Activated CD8-positive, alpha-beta T cell treated with anti-CD3 and anti-CD28 coated beads for 36 hours (primary cell): ENCODE measurements at regions not wholly inside any gene's neighbourhood (a gene's known extent, or its start where the extent isn't known, plus 50 kb on each side); places are given as distances from the start of the nearest gene placed in this dataset.
"Not testable (repeated sequence)": the region's sequence is repeated elsewhere in the genome, so short reads cannot be mapped to it uniquely, and the experiment has no call there.

Source experiments
- ATAC-seq: fragments of 200-7000 bp; cut with Tn5 transposase; one replicate; pipeline ENCODE4 v1.10.0; 2021; ENCODE audit warnings: mild to moderate bottlenecking, moderate library complexity
- CTCF ChIA-PET: fragments of 350-600 bp; sonication (Branson Sonifier 250); formaldehyde crosslinking; loops from one replicate; lab custom pipeline; 2021; ENCODE audit warnings: antibody characterized with exemption; lab: Charles Lee
- POLR2A ChIA-PET: fragments of 350-600 bp; sonication (Branson Sonifier 250); formaldehyde crosslinking; loops from one replicate; lab custom pipeline; 2021; ENCODE audit warnings: antibody characterized with exemption; lab: Charles Lee
- DNase-seq: peaks from one replicate; pipeline ENCODE4 v3.0.0-alpha.2; 2020
- H3K27ac Mint-ChIP-seq: one replicate; pipeline ENCODE4 v1.8.0; 2021; ENCODE audit warnings: mild to moderate bottlenecking, mixed read lengths
- H3K27me3 Mint-ChIP-seq: one replicate; pipeline ENCODE4 v1.8.0; 2021; ENCODE audit warnings: mixed read lengths
- H3K36me3 Mint-ChIP-seq: one replicate; pipeline ENCODE4 v1.8.0; 2021; ENCODE audit warnings: low read depth, mixed read lengths
- H3K4me1 Mint-ChIP-seq: one replicate; pipeline ENCODE4 v1.8.0; 2021; ENCODE audit warnings: low read depth, mixed read lengths
- H3K4me3 Mint-ChIP-seq: one replicate; pipeline ENCODE4 v1.8.0; 2021; ENCODE audit warnings: mild to moderate bottlenecking, moderate library complexity, mixed read lengths
- H3K9me3 Mint-ChIP-seq: one replicate; pipeline ENCODE4 v1.8.0; 2021; ENCODE audit warnings: mixed read lengths
- intact Hi-C: fragments of 100-400 bp; cut with micrococcal nuclease; formaldehyde crosslinking; loops from one replicate; pipeline ENCODE4 v1.10.0; 2022
- TF ChIP-seq, protein P1 (sequence below): fragments of 200-600 bp; IDR thresholded peaks from one replicate; pipeline ENCODE4 v1.8.0; 2022; ENCODE audit warnings: antibody characterized with exemption, mild to moderate bottlenecking

DNA sequence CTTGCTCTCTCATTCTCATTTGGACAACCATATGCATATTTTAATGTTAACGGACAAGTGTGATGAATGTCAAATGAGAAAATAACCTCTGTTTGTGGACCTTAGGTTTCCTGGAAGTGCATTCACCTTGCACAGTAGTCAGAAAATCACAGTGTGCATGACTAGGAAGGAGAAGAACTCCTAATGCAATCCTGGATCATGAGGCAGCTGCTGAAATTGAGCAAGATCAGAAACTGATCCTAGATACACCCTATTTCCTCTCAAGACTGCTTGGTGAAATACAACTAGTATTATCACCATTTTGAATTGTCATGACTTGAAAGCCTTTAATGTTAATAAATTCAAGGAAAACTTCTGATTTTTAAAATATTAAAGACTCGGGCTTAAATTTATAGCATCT, 1148.9 kb downstream of the STIM2 start:
- TF ChIP-seq, protein P1, sequence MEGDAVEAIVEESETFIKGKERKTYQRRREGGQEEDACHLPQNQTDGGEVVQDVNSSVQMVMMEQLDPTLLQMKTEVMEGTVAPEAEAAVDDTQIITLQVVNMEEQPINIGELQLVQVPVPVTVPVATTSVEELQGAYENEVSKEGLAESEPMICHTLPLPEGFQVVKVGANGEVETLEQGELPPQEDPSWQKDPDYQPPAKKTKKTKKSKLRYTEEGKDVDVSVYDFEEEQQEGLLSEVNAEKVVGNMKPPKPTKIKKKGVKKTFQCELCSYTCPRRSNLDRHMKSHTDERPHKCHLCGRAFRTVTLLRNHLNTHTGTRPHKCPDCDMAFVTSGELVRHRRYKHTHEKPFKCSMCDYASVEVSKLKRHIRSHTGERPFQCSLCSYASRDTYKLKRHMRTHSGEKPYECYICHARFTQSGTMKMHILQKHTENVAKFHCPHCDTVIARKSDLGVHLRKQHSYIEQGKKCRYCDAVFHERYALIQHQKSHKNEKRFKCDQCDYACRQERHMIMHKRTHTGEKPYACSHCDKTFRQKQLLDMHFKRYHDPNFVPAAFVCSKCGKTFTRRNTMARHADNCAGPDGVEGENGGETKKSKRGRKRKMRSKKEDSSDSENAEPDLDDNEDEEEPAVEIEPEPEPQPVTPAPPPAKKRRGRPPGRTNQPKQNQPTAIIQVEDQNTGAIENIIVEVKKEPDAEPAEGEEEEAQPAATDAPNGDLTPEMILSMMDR = no peak
- intact Hi-C loops = no loop called here
- ChIA-PET POLR2A (no interaction called here), CTCF (no interaction called here)
- Mint-ChIP-seq H3K27me3 (no peaks in the 10 kb centered on the region), H3K36me3 (no peaks in the 10 kb centered on the region), H3K4me1 (no peaks in the 10 kb centered on the region), H3K9me3 (peaks cover 4% of the 10 kb centered on the region), H3K4me3 (no peak overlapping the region), H3K27ac (no peak overlapping the region)
- ATAC-seq (no peak), DNase-seq (no peak)

DNA sequence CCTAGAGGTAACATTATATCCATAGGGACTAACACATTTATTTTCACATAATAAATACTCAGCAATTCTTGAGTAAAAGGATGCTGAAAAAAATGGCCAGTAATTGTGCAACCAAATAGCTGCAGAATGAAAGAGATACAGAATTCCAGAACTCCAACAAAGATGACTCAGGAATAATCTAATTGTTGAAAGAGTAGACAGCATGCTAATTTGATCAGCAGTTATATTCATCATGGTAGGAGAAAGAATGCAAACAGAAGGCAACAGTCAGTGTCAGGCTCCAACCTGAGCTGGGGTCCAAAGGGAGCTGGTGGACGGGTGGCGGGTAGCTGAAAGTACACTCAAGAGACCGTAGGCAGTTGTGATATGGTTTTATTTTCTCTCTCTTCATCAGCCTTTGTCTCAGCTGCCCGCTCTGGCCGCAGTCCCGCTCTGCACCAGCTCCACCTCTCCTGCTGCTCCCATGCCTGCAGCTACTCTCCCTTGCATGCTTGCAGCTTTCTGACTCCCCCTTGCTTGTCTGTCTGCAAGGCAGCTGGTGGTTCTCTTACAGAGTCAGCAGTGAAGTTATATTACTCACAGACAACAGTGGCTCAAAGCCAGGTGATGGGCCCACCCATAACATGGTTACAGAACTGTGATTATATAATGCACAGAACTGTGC, 1150.1 kb downstream of the STIM2 start:
- no peaks in the 10 kb centered on the region for H3K27me3 Mint-ChIP-seq
- no peak overlapping the region for H3K27ac Mint-ChIP-seq
- POLR2A ChIA-PET = no interaction called here
- TF ChIP-seq, protein P1 = no peak
- no peaks in the 10 kb centered on the region for H3K4me1 Mint-ChIP-seq
- DNase-seq (no peak), ATAC-seq (no peak)
- H3K36me3 Mint-ChIP-seq = no peaks in the 10 kb centered on the region
- peaks cover 5% of the 10 kb centered on the region for H3K9me3 Mint-ChIP-seq
- CTCF ChIA-PET = no interaction called here
- H3K4me3 Mint-ChIP-seq = no peak overlapping the region
- intact Hi-C loops = no loop called here

GRCh38 chr4:28014469-28014868, 1153.8 kb downstream of the STIM2 start:
- intact Hi-C loops = no loop called here
- no peaks in the 10 kb centered on the region for H3K27me3 Mint-ChIP-seq
- no peak overlapping the region for H3K27ac Mint-ChIP-seq
- no peaks in the 10 kb centered on the region for H3K36me3 Mint-ChIP-seq
- peaks cover 11% of the 10 kb centered on the region for H3K9me3 Mint-ChIP-seq
- H3K4me3 Mint-ChIP-seq = no peak overlapping the region
- ATAC-seq (no peak), DNase-seq (no peak)
- ChIA-PET CTCF (no interaction called here), POLR2A (no interaction called here)
- TF ChIP-seq, protein P1 = no peak
- H3K4me1 Mint-ChIP-seq = no peaks in the 10 kb centered on the region

- ATAC-seq = no peak
Measured at GRCh38 chr4:28015996-28016395, 1155.4 kb downstream of the STIM2 start.

GRCh38 chr4:28038253-28038652, 1177.6 kb downstream of the STIM2 start:
- CTCF ChIA-PET, H3K27me3 Mint-ChIP-seq, intact Hi-C loops, H3K27ac Mint-ChIP-seq, POLR2A ChIA-PET, H3K36me3 Mint-ChIP-seq, H3K4me3 Mint-ChIP-seq, H3K4me1 Mint-ChIP-seq, ATAC-seq: not testable (repeated sequence)
- DNase-seq = peak; percentile 2
- peaks cover 23% of the 10 kb centered on the region for H3K9me3 Mint-ChIP-seq

More at GRCh38 chr4:28015996-28016395, 1155.4 kb downstream of the STIM2 start:
- H3K4me3 Mint-ChIP-seq = no peak overlapping the region
- peaks cover 16% of the 10 kb centered on the region for H3K9me3 Mint-ChIP-seq
- H3K27ac Mint-ChIP-seq = no peak overlapping the region
- intact Hi-C loops = no loop called here
- no peaks in the 10 kb centered on the region for H3K27me3 Mint-ChIP-seq
- TF ChIP-seq, protein P1 = no peak
- CTCF ChIA-PET = no interaction called here
- H3K4me1 Mint-ChIP-seq = no peaks in the 10 kb centered on the region
- POLR2A ChIA-PET = no interaction called here
- no peak for DNase-seq
- no peaks in the 10 kb centered on the region for H3K36me3 Mint-ChIP-seq
